ENCODE measurements at regions not wholly inside any gene's neighbourhood (a gene's known extent, or its start where the extent isn't known, plus 50 kb on each side); places are given as distances from the start of the nearest gene placed in this dataset.

DNA sequence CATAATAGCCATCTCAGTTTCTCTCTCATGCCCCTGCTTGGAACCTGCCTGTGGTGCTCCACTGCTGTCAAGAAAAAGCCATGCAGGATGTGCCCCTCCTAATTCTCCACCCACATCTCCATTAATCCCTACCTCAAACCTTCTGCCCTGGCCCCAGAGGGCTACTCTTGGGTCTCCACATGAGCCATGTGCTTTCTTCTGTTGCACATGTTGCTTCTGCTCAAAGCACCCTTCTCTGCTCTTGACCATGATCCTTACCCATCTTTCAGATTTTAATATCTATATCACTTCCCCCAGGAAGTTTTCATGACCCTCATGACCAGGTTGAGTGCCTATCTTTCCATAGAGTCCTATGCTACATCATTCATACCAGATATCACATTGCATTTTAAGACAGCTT, 514.2 kb downstream of the RPS24 start:
- no peaks in the 10 kb centered on the region for H3K36me3 ChIP-seq
- intact Hi-C loops (cut with micrococcal nuclease) = no loop called here
- TF ChIP-seq, protein P1, sequence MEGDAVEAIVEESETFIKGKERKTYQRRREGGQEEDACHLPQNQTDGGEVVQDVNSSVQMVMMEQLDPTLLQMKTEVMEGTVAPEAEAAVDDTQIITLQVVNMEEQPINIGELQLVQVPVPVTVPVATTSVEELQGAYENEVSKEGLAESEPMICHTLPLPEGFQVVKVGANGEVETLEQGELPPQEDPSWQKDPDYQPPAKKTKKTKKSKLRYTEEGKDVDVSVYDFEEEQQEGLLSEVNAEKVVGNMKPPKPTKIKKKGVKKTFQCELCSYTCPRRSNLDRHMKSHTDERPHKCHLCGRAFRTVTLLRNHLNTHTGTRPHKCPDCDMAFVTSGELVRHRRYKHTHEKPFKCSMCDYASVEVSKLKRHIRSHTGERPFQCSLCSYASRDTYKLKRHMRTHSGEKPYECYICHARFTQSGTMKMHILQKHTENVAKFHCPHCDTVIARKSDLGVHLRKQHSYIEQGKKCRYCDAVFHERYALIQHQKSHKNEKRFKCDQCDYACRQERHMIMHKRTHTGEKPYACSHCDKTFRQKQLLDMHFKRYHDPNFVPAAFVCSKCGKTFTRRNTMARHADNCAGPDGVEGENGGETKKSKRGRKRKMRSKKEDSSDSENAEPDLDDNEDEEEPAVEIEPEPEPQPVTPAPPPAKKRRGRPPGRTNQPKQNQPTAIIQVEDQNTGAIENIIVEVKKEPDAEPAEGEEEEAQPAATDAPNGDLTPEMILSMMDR (IDR thresholded peaks at IDR 0.05; ENCODE audit: borderline replicate concordance) = no peak
- no peak overlapping the region for H3K27ac ChIP-seq (replicated peaks)
- H3K4me3 ChIP-seq = no peak overlapping the region
- H3K4me1 ChIP-seq = peaks cover 19% of the 10 kb centered on the region
- no peak for DNase-seq
- peaks cover 7% of the 10 kb centered on the region for H3K27me3 ChIP-seq (ENCODE audit: low read depth)
- H3K9me3 ChIP-seq (replicated peaks) = no peaks in the 10 kb centered on the region

DNA sequence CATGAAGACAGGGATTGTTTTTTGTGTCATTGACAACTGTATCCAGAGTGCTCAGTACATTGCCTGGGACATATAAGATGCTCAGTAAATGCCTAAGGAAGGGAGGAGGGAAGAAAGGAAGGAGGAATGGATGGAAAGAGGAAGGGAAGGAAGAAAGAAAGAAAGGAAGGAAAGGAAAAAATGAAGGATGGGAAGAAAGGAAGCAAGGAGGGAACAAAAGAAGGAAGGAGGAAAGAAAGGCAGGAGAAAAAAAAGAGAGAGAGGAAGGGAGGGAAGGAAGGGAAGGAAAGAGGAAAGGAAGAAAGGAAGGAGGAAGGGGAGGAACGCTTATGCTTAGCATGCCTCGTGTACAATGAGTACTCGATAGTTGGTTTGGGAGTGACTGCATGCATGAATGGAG, 514.7 kb downstream of the RPS24 start:
- intact Hi-C loops (cut with micrococcal nuclease) = no loop called here
- H3K4me1 ChIP-seq = peaks cover 21% of the 10 kb centered on the region
- H3K36me3 ChIP-seq = no peaks in the 10 kb centered on the region
- TF ChIP-seq, protein P1 (IDR thresholded peaks at IDR 0.05; ENCODE audit: borderline replicate concordance) = no peak
- H3K9me3 ChIP-seq (replicated peaks) = no peaks in the 10 kb centered on the region
- H3K27me3 ChIP-seq (ENCODE audit: low read depth) = peaks cover 7% of the 10 kb centered on the region
- no peak overlapping the region for H3K27ac ChIP-seq (replicated peaks)
- no peak overlapping the region for H3K4me3 ChIP-seq
- DNase-seq = no peak

DNA sequence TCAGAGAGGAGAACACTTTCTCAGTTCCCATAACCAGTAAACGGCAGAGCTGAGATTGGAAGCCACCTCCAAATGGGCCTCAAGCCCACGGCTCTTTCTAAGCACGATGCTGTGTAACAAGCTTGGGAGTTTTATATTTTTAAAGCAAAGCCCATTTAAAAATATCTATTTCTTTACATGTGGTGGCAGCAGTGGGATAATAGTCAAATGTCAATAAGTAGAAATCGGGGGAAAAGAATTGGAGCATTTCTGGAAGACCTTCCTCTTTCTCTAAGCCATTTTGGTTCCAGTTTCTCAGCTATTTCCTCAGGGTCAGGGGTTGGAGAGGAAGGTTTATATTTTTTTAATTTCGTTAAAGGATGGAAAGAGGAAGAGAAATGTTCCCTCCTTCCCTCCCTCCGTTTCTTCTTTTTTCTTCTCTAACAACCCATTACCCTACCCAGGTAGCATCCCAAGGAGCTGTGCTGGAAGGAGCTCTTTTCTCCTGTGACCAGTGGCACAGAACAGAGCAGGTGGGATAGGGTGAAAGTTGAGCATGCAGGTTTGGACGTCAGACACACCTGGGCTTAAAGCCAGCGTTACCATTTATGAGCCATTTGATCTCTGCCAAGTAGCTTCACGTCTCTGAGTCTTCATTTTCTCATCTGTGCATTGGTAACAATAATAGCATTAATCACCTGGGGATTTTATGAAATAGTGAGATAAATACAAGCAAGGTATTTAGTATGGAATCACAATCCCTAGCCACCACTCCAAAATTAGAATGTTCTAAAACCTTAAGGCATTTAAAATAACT, 515.7 kb downstream of the RPS24 start:
- peaks cover 7% of the 10 kb centered on the region for H3K27me3 ChIP-seq (ENCODE audit: low read depth)
- no peaks in the 10 kb centered on the region for H3K9me3 ChIP-seq (replicated peaks)
- no peak overlapping the region for H3K27ac ChIP-seq (replicated peaks)
- no peaks in the 10 kb centered on the region for H3K36me3 ChIP-seq
- intact Hi-C loops (cut with micrococcal nuclease) = no loop called here
- no peak for DNase-seq
- TF ChIP-seq, protein P1 (IDR thresholded peaks at IDR 0.05; ENCODE audit: borderline replicate concordance) = no peak
- no peak overlapping the region for H3K4me3 ChIP-seq
- peaks cover 20% of the 10 kb centered on the region for H3K4me1 ChIP-seq

DNA sequence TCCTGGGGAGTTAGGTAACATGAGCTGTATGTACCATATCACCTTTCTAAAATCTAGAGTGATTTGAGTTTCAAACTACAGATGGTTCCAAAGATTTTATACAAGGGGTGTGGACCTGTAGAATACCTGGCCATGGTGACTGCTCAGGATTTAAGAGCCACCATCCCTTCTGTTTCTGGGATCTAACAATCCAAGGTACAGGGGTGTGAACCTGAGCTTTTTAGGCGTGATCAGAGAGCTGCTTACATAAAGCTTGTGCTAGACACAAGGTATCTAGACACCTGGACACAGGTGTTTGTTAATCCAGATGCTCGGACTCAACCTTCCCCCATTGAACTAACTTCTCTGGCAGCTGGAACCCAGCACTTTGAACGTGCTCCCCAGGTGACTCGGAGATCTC, 516.4 kb downstream of the RPS24 start:
- intact Hi-C loops (cut with micrococcal nuclease) = no loop called here
- Histone ChIP-seq H3K4me3 (no peak overlapping the region), H3K27me3 (ENCODE audit: low read depth) (peaks cover 7% of the 10 kb centered on the region), H3K9me3 (replicated peaks) (peaks cover 4% of the 10 kb centered on the region), H3K36me3 (no peaks in the 10 kb centered on the region), H3K27ac (replicated peaks) (no peak overlapping the region), H3K4me1 (peaks cover 15% of the 10 kb centered on the region)
- no peak for DNase-seq
- TF ChIP-seq, protein P1 (IDR thresholded peaks at IDR 0.05; ENCODE audit: borderline replicate concordance) = no peak

DNA sequence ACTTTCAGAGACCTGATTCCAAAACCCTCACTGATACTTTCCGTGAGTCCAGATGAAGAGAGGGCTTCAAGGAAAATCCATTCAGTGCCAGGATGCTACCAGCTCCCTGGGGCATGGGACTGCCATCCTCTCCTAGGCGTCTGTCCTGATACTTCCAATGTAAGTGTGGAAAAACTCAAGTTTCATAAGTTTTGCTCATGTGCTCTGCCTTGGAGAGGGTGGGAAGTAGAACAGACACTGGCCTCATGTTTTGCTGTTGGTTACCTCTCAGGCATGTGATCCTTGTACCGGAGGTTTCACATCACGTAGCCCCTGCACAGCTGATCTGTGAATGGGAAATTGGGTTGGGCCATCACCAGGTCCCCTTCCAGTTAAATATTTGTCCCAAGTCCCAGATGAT, 517.1 kb downstream of the RPS24 start:
- intact Hi-C loops (cut with micrococcal nuclease) = no loop called here
- H3K4me3 ChIP-seq = no peak overlapping the region
- peaks cover 10% of the 10 kb centered on the region for H3K9me3 ChIP-seq (replicated peaks)
- no peak for DNase-seq
- TF ChIP-seq, protein P1 (IDR thresholded peaks at IDR 0.05; ENCODE audit: borderline replicate concordance) = no peak
- no peak overlapping the region for H3K27ac ChIP-seq (replicated peaks)
- peaks cover 15% of the 10 kb centered on the region for H3K4me1 ChIP-seq
- H3K36me3 ChIP-seq = no peaks in the 10 kb centered on the region
- H3K27me3 ChIP-seq (ENCODE audit: low read depth) = peaks cover 7% of the 10 kb centered on the region
